Right lung (tissue), 2 donors: ENCODE measurements at regions not wholly inside any gene's neighbourhood (a gene's known extent, or its start where the extent isn't known, plus 50 kb on each side); places are given as distances from the start of the nearest gene placed in this dataset.
A peak's percentile ranks its signal among the peaks of the same experiment; 100 is the strongest.
"Not testable (repeated sequence)": the region's sequence is repeated elsewhere in the genome, so short reads cannot be mapped to it uniquely, and the experiment has no call there.

ENCODE experiments used
- DNase-seq, 2 donors: peaks; one replicate each; pipeline ENCODE4 v3.0.0-alpha.2; 2013

DNA sequence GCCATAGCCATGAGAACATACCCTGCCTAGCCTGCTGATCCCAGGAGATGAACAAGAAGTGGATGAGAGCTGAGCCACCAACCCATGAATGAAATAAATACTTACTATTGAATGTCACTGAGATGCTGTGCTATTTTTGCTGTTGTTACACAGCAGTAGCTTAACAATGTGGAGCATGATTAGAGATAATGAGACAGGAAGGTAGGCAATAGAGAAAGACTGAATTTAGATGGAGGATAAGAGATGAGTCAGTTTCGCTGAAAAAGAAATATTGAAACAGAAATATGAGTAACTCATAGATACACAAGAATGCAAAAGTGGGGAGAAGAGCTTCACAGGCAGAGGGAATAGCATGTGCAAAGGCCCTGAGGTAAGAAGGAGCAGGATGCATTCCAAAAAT is 94.9 kb upstream of the TOP1 start:
- no peak for DNase-seq

GRCh38 chr20:40938020-40938419 is 90.6 kb upstream of the TOP1 start:
- no peak for DNase-seq

- DNase-seq = no peak
Measured at GRCh38 chr20:40939667-40940066, 89.0 kb upstream of the TOP1 start.

DNA sequence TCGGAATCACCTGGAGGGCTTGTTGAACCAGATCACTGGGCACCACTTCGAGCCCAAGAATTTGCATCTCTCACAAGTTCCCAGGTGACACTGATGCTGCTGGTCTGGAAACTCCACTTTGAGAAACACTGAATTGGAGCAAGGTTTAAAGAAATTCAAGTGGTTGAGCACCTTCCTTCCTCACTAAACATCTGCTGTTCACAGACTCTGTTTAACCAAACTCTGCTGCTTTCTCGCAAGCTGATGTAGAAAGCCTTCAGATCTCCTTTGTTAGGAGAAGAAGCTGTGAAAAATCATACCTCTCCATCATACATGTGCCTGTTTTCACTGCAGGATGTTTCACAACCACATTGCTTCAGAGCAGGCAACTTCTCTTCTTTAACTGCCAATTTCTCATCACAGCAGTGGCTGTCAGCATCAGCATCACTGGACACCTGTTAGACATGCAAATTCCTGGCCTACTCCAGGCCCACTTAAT is 87.5 kb upstream of the TOP1 start:
- no peak for DNase-seq

- DNase-seq = no peak
Measured at GRCh38 chr20:40942006-40942405, 86.6 kb upstream of the TOP1 start.

DNA sequence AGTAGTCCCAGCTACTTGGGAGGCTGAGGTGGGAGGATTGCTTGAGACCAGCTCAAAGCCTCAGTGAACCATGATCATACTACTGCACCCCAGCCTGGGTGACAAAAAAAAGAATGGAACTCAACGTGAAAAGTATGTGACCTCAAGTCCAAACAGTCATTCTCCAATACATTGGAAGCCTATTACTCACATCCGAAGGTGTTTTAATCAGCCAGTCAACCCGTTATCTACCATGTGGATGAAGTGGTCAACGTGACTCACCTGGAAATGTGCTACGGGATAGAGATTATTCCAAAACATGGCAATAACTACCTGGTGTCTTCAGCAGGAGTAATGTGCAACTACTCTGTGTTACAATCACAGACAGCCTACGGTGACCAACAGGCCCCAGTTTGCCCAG is 85.8 kb upstream of the TOP1 start:
- DNase-seq = no peak

- DNase-seq = no peak
Measured at GRCh38 chr20:40943591-40943990, 85.0 kb upstream of the TOP1 start.

DNA sequence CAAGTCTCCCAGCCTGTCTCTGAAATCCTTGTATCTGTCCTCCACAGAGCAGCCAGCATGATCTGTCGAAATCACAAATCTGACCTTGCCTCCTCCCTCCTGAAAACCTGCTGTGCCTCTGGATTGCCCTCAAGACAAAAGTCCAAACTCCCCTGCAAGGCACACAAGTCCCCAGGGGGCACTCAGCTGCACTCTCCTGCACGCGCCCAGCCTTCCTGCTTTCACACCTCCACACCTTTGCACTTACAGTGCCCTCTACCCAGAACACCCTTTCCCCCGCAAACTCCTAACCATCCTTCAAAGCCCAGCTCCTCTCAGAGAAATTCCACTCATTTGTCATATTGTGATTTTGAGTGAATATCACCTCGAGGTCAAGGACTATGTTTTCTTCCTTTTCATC is 83.4 kb upstream of the TOP1 start:
- DNase-seq = no peak

DNA sequence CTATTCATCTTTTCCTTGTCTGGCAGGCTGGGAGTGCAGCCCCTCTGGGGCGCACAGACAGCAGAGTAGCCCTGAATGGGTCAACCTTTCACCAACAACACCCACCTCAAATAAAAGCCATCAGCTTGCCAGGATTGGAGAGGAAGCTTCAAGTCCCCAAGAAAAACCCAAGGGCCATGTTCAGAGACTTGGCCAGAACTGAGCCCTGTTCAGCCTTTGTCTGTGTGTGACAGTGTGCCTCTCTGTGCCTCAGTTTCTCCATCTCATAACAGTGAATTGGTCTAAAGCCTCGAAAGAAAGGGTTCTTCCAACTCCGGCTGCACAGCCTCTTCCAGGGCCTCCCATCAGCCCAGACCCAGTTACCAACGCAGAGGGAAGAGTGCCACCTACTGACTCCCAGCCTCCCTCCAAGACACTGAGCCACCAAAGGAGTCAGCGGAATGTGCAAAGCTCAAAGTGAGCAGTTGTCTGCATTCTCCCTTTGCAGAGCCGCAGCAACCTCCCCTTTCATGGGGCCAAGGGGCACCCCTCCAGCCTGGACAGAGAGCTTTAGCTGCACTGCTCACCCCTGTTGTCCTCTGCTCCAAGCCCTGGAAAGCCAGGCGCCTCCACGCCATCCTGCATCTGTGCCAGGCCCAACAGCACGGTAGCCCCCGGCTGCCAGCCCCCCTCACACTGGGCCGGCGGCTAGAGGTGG is 82.7 kb upstream of the TOP1 start:
- peak; percentile 51 to 69 for DNase-seq

- no peak for DNase-seq
Measured at GRCh38 chr20:40946451-40946850, 82.2 kb upstream of the TOP1 start.

- no peak for DNase-seq
Measured at GRCh38 chr20:40948465-40949267, 80.0 kb upstream of the TOP1 start.

DNA sequence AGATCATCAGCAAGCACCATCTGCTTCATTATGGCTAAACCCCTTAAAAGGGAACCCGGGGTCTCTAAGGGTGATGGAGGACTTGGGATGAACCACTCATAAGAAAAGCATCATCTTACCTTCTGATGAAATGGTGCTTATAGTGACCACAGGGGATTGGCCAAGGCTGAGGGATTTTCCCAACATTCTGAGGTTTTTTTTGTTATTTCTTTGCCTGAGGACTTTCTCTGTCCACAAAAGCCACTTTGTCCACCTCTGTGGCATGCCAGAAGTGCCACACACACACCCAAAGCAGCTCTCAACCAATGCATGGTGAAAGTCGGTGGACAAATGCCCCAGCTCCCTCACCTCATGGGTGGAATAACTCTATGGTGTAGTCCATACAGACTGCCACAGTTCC is 79.3 kb upstream of the TOP1 start:
- no peak for DNase-seq

GRCh38 chr20:40952136-40952535 is 76.5 kb upstream of the TOP1 start:
- DNase-seq = no peak

- no peak for DNase-seq
Measured at GRCh38 chr20:40953416-40953815, 75.2 kb upstream of the TOP1 start.

DNA sequence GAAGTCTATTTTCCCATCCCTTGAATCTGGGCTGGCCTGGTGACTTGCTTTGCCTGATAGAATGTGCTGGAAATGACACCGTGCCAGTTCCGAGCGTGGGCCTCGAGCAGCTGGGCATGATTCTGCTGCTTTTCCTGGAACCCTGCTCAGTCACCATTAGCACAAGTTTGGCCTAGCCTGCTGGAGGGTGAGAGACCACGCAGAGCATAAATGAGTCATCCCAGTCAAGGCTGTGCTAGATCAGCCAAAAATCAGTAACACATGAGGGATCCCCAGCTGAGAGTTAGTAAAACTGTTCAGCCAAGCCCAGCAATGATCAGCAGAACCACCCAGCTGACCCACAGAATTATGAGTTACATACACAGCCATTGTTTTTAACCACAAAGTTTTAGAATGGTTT is 74.8 kb upstream of the TOP1 start:
- no peak for DNase-seq

DNA sequence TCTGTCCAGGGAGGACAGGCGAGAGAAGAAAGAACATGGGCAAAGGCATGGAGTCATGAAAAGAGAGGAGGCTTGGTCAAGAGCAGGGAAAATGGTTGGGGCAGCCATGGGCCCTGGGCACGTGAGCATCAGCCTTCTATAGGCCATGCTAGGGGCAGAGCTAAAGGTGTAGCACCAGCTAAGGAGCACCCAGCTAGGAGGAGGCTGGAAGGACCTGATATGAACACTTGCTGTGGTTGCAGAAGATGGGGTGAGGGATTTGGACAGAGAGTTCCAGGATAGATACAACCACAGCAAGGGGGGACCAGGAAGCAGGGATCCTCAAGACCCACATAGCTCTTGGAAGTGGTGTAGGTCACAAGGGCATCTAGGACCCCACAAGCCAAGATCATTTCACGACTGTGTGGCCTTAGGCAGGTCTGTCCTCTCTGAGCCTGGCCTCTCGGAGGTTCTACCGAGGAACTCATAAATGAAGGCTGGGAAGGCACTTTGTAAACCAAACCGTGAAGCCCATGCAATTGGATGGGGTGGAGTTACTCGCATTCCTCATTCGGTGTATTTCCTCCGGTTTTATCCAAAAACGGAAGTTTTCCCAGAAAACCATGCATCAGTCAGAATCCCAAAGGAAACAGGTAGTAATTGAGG is 74.0 kb upstream of the TOP1 start:
- no peak for DNase-seq

- no peak for DNase-seq
Measured at GRCh38 chr20:40955326-40955725, 73.3 kb upstream of the TOP1 start.

- not testable (repeated sequence) for DNase-seq
Measured at GRCh38 chr20:40955826-40956225, 72.8 kb upstream of the TOP1 start.

GRCh38 chr20:40956542-40957264 is 71.9 kb upstream of the TOP1 start:
- DNase-seq = no peak

GRCh38 chr20:40957265-40957760 is 71.3 kb upstream of the TOP1 start:
- DNase-seq = no peak

GRCh38 chr20:40958598-40958997 is 70.0 kb upstream of the TOP1 start:
- DNase-seq = no peak
